ENCODE measurements at regions not wholly inside any gene's neighbourhood (a gene's known extent, or its start where the extent isn't known, plus 50 kb on each side); places are given as distances from the start of the nearest gene placed in this dataset.

DNA sequence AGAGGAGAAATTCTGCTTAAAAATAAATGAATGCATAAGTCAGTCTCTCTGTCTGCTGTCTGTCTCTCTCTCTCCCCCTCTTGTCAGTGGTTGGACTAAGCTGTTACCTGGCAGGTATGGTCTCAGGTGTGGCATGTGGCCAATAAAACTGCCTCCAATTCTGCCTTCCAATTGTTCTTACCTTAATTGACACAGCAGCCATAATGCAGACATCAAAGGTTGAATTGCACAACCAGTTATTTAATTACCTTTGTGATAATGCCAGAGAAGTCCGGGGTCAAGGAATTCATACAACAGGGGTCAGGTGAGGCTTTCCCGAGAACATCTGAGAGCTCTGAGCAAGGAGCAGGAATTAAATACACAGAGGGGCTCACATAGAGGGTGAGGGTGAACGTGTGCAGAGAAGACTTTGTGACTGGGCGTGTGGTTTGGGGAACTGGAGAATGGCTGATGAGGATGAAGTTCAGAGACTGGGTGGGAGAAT is 78.8 kb upstream of the CDYL2 start:
- Histone ChIP-seq H3K36me3 (replicated peaks) (no peaks in the 10 kb centered on the region), H3K27me3 (replicated peaks) (no peaks in the 10 kb centered on the region), H3K27ac (no peak overlapping the region), H3K4me3 (ENCODE audit: low read depth, low read length) (no peak overlapping the region)
- in situ Hi-C loops (cut with HindIII; ENCODE audit: low pct_ligation_motif_present, low sequenced_read_pairs): no loop called here
- DNase-seq: no peak
- TF ChIP-seq, protein P1, sequence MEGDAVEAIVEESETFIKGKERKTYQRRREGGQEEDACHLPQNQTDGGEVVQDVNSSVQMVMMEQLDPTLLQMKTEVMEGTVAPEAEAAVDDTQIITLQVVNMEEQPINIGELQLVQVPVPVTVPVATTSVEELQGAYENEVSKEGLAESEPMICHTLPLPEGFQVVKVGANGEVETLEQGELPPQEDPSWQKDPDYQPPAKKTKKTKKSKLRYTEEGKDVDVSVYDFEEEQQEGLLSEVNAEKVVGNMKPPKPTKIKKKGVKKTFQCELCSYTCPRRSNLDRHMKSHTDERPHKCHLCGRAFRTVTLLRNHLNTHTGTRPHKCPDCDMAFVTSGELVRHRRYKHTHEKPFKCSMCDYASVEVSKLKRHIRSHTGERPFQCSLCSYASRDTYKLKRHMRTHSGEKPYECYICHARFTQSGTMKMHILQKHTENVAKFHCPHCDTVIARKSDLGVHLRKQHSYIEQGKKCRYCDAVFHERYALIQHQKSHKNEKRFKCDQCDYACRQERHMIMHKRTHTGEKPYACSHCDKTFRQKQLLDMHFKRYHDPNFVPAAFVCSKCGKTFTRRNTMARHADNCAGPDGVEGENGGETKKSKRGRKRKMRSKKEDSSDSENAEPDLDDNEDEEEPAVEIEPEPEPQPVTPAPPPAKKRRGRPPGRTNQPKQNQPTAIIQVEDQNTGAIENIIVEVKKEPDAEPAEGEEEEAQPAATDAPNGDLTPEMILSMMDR (IDR thresholded peaks at IDR 0.05; ENCODE audit: low read depth, low read length, missing control alignments): no peak

DNA sequence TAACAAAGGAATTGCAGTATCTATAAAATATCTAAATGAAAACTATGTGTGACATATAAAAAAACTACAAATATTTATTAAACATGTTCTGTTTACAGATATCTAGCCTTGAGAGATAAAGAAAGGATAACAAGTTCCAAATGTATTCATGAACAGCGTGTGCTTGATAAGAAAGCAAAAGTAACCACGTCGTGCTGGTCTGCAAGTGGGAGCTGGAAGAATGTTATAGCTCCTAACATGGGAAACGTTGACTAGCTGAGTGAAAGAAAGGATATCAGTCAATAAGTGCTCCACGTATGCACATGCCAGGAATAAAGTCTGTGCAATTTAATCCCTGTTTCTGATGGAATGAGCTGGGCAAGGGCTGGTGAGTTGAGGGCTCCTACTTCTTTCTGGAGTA is 71.2 kb upstream of the CDYL2 start:
- no peak for DNase-seq
- Histone ChIP-seq H3K4me3 (ENCODE audit: low read depth, low read length) (no peak overlapping the region), H3K27ac (no peak overlapping the region), H3K36me3 (replicated peaks) (no peaks in the 10 kb centered on the region), H3K27me3 (replicated peaks) (no peaks in the 10 kb centered on the region)
- TF ChIP-seq, protein P1 (IDR thresholded peaks at IDR 0.05; ENCODE audit: low read depth, low read length, missing control alignments): no peak
- in situ Hi-C loops (cut with HindIII; ENCODE audit: low pct_ligation_motif_present, low sequenced_read_pairs): no loop called here

DNA sequence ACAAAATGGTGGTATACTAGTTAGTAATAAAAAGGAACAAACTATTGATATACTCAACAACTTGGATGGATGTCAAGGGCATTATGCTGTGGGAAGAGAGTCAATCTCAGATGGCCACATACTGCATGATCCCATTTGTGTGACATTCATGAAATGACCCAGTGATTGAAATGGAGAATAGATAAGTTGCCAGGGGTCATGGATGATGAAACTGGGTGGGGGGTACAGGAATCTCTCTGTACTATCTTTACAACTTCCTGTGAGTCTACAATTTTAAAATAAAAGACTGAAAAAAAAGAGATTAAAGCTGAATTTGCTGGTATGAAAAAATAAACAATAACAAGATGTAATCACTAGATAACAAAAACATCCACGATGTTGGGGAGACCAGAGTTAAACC is 70.5 kb upstream of the CDYL2 start:
- in situ Hi-C loops (cut with HindIII; ENCODE audit: low pct_ligation_motif_present, low sequenced_read_pairs): no loop called here

DNA sequence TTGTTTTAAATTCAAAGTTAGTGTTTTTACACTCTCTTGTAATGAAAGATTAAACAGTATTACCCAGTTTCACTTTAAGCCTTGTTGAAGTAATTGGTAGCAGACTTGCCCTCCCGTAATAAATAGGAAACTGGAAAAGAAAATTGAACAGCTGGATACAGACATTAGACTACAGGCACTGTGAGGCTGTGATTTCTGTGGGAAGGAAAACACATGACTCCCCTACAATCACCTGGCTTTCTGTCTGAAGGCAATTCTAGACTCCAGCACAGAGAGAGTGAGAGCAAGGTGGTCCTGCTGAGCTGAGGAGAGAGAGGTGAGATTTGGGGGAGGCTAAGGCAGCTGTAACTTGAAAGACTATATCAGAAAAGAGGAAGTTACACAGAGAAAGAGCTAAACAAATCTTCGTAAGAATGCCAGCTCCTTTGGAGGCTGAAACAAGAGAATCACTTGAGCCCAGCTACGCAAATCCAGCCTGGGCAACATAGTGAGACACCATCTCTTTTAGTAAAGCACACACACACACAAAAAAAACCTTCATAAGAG is 57.8 kb upstream of the CDYL2 start:
- no peaks in the 10 kb centered on the region for H3K36me3 ChIP-seq (replicated peaks)
- DNase-seq: no peak
- TF ChIP-seq, protein P1 (IDR thresholded peaks at IDR 0.05; ENCODE audit: low read depth, low read length, missing control alignments): no peak
- no peaks in the 10 kb centered on the region for H3K27me3 ChIP-seq (replicated peaks)
- no peak overlapping the region for H3K27ac ChIP-seq
- in situ Hi-C loops (cut with HindIII; ENCODE audit: low pct_ligation_motif_present, low sequenced_read_pairs): no loop called here
- no peak overlapping the region for H3K4me3 ChIP-seq (ENCODE audit: low read depth, low read length)

More for the DNA sequence above, 70.5 kb upstream of the CDYL2 start:
- no peaks in the 10 kb centered on the region for H3K27me3 ChIP-seq (replicated peaks)
- DNase-seq: no peak
- H3K36me3 ChIP-seq (replicated peaks): no peaks in the 10 kb centered on the region
- no peak overlapping the region for H3K27ac ChIP-seq
- TF ChIP-seq, protein P1 (IDR thresholded peaks at IDR 0.05; ENCODE audit: low read depth, low read length, missing control alignments): no peak
- no peak overlapping the region for H3K4me3 ChIP-seq (ENCODE audit: low read depth, low read length)

All from brain microvascular endothelial cell (primary cell).